HEK293 (cell line): ENCODE measurements at regions not wholly inside any gene's neighbourhood (a gene's known extent, or its start where the extent isn't known, plus 50 kb on each side); places are given as distances from the start of the nearest gene placed in this dataset.

Experiments
- CTCF ChIA-PET: fragments of 350-600 bp; formaldehyde crosslinking; extraction: SDS; loops from one replicate; lab custom pipeline; 2021; ENCODE audit warnings: antibody characterized with exemption; lab: Yijun Ruan, JAX
- POLR2A ChIA-PET: fragments of 300-600 bp; formaldehyde crosslinking; extraction: SDS; loops from one replicate; lab custom pipeline; 2020; ENCODE audit warnings: antibody characterized with exemption, inconsistent platforms; lab: Yijun Ruan, JAX
- H3K27ac ChIP-seq: fragments of 200-500 bp; sonication (Bioruptor generic); 2 replicates; pipeline ENCODE4 v1.5.1; 2014; ENCODE audit warnings: low read depth, low read length, control low read depth, inconsistent platforms; ENCODE audit errors: extremely low read depth
- H3K36me3 ChIP-seq, 2 experiments: fragments of 200-500 bp in 1 of 2; sonication (Bioruptor generic) in 1 of 2; 1 replicate in 1 of 2; 2 replicates in 1 of 2; pipeline ENCODE4 v1.5.1; 2014 to 2017; ENCODE audit warnings: inconsistent platforms in 2 of 2, low read length in 2 of 2; ENCODE audit not compliant: control insufficient read depth in 2 of 2, insufficient read depth in 1 of 2
- H3K4me1 ChIP-seq: fragments of 200-500 bp; sonication (Bioruptor generic); 2 replicates; pipeline ENCODE4 v1.5.1; 2014; ENCODE audit warnings: mild to moderate bottlenecking, low read length, inconsistent platforms; ENCODE audit not compliant: control insufficient read depth, insufficient read depth
- H3K4me3 ChIP-seq: 2 replicates; pipeline ENCODE4 v1.5.1; 2011; ENCODE audit warnings: low read depth, mild to moderate bottlenecking, control low read depth, low read length, moderate library complexity
- H3K9me3 ChIP-seq: fragments of 200-500 bp; sonication (Bioruptor generic); 2 replicates; pipeline ENCODE4 v1.5.1; 2014; ENCODE audit warnings: low read depth, low read length, inconsistent platforms; ENCODE audit not compliant: control insufficient read depth, insufficient read depth
- HOXA7 ChIP-seq: sonication (generic); formaldehyde crosslinking; IDR thresholded peaks from 2 replicates; pipeline ENCODE4 v1.8.1; 2022; ENCODE audit warnings: missing genetic modification reagents, borderline replicate concordance
- KLF7 ChIP-seq: fragments of 450-650 bp; formaldehyde crosslinking; IDR thresholded peaks from 2 replicates; pipeline ENCODE4 v1.5.1; 2016; ENCODE audit warnings: missing biosample characterization, missing genetic modification characterization, borderline replicate concordance
- REPIN1 ChIP-seq: fragments of 450-650 bp; formaldehyde crosslinking; IDR thresholded peaks from 2 replicates; pipeline ENCODE4 v1.5.1; 2017; ENCODE audit warnings: missing biosample characterization, missing genetic modification characterization, low read depth
- ZFP37 ChIP-seq: fragments of 450-650 bp; formaldehyde crosslinking; IDR thresholded peaks from 2 replicates; pipeline ENCODE4 v1.5.1; 2016; ENCODE audit warnings: missing biosample characterization, missing genetic modification characterization
- ZNF112 ChIP-seq: fragments of 450-650 bp; formaldehyde crosslinking; IDR thresholded peaks from 2 replicates; pipeline ENCODE4 v1.5.0; 2017; ENCODE audit warnings: missing biosample characterization, missing genetic modification characterization
- ZNF184 ChIP-seq: fragments of 450-650 bp; IDR thresholded peaks from 2 replicates; pipeline ENCODE4 v1.5.1; 2018; ENCODE audit warnings: missing biosample characterization, mild to moderate bottlenecking, missing genetic modification characterization
- ZNF24 ChIP-seq: fragments of 450-650 bp; formaldehyde crosslinking; IDR thresholded peaks from 2 replicates; pipeline ENCODE4 v1.5.1; 2016; ENCODE audit warnings: missing biosample characterization, missing genetic modification characterization
- ZNF26 ChIP-seq: fragments of 450-650 bp; formaldehyde crosslinking; IDR thresholded peaks from 2 replicates; pipeline ENCODE4 v1.5.1; 2016; ENCODE audit warnings: missing biosample characterization, missing genetic modification characterization
- ZNF335 ChIP-seq: fragments of 450-650 bp; formaldehyde crosslinking; conservative IDR thresholded peaks from 2 replicates; pipeline ENCODE4 v1.5.1; 2016; ENCODE audit warnings: missing biosample characterization, missing genetic modification characterization
- ZNF362 ChIP-seq: fragments of 450-650 bp; formaldehyde crosslinking; IDR thresholded peaks from 2 replicates; pipeline ENCODE4 v1.5.1; 2016; ENCODE audit warnings: missing biosample characterization, missing genetic modification characterization
- ZNF398 ChIP-seq: fragments of 450-650 bp; formaldehyde crosslinking; IDR thresholded peaks from 2 replicates; pipeline ENCODE4 v1.5.1; 2017; ENCODE audit warnings: missing biosample characterization, missing genetic modification characterization
- ZNF404 ChIP-seq: fragments of 450-650 bp; formaldehyde crosslinking; IDR thresholded peaks from 2 replicates; pipeline ENCODE4 v1.5.1; 2017; ENCODE audit warnings: missing biosample characterization, missing genetic modification characterization
- ZNF433 ChIP-seq: fragments of 450-650 bp; formaldehyde crosslinking; IDR thresholded peaks from 2 replicates; pipeline ENCODE4 v1.5.1; 2016; ENCODE audit warnings: missing biosample characterization, missing genetic modification characterization, low read depth
- ZNF624 ChIP-seq: fragments of 450-650 bp; formaldehyde crosslinking; IDR thresholded peaks from 2 replicates; pipeline ENCODE4 v1.5.1; 2017; ENCODE audit warnings: missing biosample characterization, missing genetic modification characterization
- ZNF645 ChIP-seq: fragments of 450-650 bp; formaldehyde crosslinking; IDR thresholded peaks from 2 replicates; pipeline ENCODE4; 2016; ENCODE audit warnings: missing biosample characterization, missing genetic modification characterization
- ZNF660 ChIP-seq: fragments of 450-650 bp; IDR thresholded peaks from 2 replicates; pipeline ENCODE4 v1.5.1; 2018; ENCODE audit warnings: missing biosample characterization, mild to moderate bottlenecking, missing genetic modification characterization
- ZNF830 ChIP-seq: fragments of 450-650 bp; IDR thresholded peaks from 2 replicates; pipeline ENCODE4 v1.5.0; 2018; ENCODE audit warnings: missing biosample characterization, missing genetic modification characterization, low read depth, mild to moderate bottlenecking, moderate library complexity
- TF ChIP-seq, protein P1 (sequence below): fragments of 450-650 bp; formaldehyde crosslinking; IDR thresholded peaks from 2 replicates; pipeline ENCODE4 v1.5.1; 2016; ENCODE audit warnings: missing biosample characterization, missing genetic modification characterization
- TF ChIP-seq, protein P2 (sequence below): fragments of 450-650 bp; IDR thresholded peaks from 2 replicates; pipeline ENCODE4 v1.5.1; 2018; ENCODE audit warnings: missing biosample characterization, mild to moderate bottlenecking, missing genetic modification characterization
- TF ChIP-seq, protein P3 (sequence below): fragments of 450-650 bp; formaldehyde crosslinking; IDR thresholded peaks from 2 replicates; pipeline ENCODE4 v1.5.1; 2016; ENCODE audit warnings: missing biosample characterization, missing genetic modification characterization

DNA sequence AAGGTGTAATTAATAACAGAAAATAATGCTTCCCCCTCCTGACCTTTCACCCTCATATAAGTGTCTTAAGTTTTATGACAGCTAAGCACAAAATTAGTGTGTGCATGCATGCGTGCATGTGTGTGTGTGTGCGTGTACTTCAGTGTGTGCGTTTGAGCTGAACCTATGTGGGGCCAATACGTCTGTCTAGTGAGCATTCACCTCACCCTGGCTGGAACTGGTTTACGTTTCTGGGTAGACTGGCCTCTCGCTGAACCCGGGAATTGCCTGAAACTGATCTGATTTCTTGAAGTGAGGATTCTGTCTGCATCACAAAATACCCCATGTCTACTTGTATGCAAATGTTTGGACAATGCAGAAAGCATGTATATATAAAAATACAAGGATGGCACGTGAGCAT, 68.2 kb upstream of the TBX3 start (continued):
- no peak for TF ChIP-seq ZNF645 (tag by site-specific recombination)
- TF ChIP-seq ZFP37 (tag by site-specific recombination) = no peak
- no peak for TF ChIP-seq ZNF404 (tag by site-specific recombination)
- TF ChIP-seq ZNF624 (tag by site-specific recombination) = no peak
- no peak for TF ChIP-seq KLF7
- no peak for TF ChIP-seq ZNF184 (tag by site-specific recombination)
- TF ChIP-seq ZNF112 (tag by site-specific recombination) = no peak
- TF ChIP-seq, protein P1, sequence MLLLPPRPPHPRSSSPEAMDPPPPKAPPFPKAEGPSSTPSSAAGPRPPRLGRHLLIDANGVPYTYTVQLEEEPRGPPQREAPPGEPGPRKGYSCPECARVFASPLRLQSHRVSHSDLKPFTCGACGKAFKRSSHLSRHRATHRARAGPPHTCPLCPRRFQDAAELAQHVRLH = no peak

- POLR2A ChIA-PET = no interaction called here
Measured at GRCh38 chr12:114751712-114752111, 67.7 kb upstream of the TBX3 start.

More at GRCh38 chr12:114751712-114752111, 67.7 kb upstream of the TBX3 start:
- CTCF ChIA-PET = no interaction called here
- Histone ChIP-seq H3K27ac (no peak overlapping the region), H3K9me3 (no peaks in the 10 kb centered on the region), H3K36me3 (no peaks in the 10 kb centered on the region), H3K4me3 (no peak overlapping the region), H3K4me1 (no peaks in the 10 kb centered on the region)
- TF ChIP-seq, protein P2, sequence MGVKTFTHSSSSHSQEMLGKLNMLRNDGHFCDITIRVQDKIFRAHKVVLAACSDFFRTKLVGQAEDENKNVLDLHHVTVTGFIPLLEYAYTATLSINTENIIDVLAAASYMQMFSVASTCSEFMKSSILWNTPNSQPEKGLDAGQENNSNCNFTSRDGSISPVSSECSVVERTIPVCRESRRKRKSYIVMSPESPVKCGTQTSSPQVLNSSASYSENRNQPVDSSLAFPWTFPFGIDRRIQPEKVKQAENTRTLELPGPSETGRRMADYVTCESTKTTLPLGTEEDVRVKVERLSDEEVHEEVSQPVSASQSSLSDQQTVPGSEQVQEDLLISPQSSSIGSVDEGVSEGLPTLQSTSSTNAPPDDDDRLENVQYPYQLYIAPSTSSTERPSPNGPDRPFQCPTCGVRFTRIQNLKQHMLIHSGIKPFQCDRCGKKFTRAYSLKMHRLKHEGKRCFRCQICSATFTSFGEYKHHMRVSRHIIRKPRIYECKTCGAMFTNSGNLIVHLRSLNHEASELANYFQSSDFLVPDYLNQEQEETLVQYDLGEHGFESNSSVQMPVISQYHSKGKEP = no peak
- no peak for TF ChIP-seq ZNF335 (tag by site-specific recombination)
- TF ChIP-seq ZNF660 (tag by site-specific recombination) = no peak
- no peak for TF ChIP-seq ZFP37 (tag by site-specific recombination)
- TF ChIP-seq ZNF26 (tag by site-specific recombination) = no peak
- TF ChIP-seq, protein P3, sequence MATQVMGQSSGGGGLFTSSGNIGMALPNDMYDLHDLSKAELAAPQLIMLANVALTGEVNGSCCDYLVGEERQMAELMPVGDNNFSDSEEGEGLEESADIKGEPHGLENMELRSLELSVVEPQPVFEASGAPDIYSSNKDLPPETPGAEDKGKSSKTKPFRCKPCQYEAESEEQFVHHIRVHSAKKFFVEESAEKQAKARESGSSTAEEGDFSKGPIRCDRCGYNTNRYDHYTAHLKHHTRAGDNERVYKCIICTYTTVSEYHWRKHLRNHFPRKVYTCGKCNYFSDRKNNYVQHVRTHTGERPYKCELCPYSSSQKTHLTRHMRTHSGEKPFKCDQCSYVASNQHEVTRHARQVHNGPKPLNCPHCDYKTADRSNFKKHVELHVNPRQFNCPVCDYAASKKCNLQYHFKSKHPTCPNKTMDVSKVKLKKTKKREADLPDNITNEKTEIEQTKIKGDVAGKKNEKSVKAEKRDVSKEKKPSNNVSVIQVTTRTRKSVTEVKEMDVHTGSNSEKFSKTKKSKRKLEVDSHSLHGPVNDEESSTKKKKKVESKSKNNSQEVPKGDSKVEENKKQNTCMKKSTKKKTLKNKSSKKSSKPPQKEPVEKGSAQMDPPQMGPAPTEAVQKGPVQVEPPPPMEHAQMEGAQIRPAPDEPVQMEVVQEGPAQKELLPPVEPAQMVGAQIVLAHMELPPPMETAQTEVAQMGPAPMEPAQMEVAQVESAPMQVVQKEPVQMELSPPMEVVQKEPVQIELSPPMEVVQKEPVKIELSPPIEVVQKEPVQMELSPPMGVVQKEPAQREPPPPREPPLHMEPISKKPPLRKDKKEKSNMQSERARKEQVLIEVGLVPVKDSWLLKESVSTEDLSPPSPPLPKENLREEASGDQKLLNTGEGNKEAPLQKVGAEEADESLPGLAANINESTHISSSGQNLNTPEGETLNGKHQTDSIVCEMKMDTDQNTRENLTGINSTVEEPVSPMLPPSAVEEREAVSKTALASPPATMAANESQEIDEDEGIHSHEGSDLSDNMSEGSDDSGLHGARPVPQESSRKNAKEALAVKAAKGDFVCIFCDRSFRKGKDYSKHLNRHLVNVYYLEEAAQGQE (tag by site-specific recombination) = no peak
- no peak for TF ChIP-seq ZNF398 (tag by site-specific recombination)
- TF ChIP-seq HOXA7 (CRISPR knock-in tag) = no peak
- no peak for TF ChIP-seq ZNF24 (tag by site-specific recombination)
- no peak for TF ChIP-seq ZNF362 (tag by site-specific recombination)
- no peak for TF ChIP-seq ZNF433
- TF ChIP-seq ZNF830 (tag by site-specific recombination) = no peak
- no peak for TF ChIP-seq REPIN1 (tag by site-specific recombination)
